HL-60/S4 (cell line): ENCODE measurements at regions not wholly inside any gene's neighbourhood (a gene's known extent, or its start where the extent isn't known, plus 50 kb on each side); places are given as distances from the start of the nearest gene placed in this dataset.
"Not testable (repeated sequence)": the region's sequence is repeated elsewhere in the genome, so short reads cannot be mapped to it uniquely, and the experiment has no call there.

Experiments used
- in situ Hi-C: fragments of 300-500 bp; cut with MboI; formaldehyde crosslinking; loops from 2 replicates; pipeline ENCODE4 v1.14.3; 2022; ENCODE audit warnings: low sequenced_read_pairs

DNA sequence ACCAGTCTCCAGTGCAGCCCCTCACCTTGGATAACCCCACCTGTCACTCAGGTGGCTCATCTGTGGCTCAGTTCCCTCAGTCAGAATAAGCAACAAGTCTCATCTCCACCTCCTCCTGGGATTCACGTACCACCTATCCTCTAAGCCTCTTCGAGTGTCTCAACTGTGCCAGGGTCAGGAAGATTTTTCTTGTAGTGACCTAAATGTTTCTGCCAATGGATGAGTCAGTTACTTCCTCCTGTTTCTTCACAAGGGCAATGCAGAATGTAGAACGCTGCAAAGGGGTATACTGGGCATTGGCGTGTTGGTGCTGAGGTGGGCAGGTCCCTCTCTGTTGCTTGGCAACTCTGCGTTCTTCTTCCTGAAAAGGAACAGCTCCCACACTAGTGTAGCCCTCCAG, 213.3 kb upstream of the CXCR4 start:
- in situ Hi-C loops = no loop called here

DNA sequence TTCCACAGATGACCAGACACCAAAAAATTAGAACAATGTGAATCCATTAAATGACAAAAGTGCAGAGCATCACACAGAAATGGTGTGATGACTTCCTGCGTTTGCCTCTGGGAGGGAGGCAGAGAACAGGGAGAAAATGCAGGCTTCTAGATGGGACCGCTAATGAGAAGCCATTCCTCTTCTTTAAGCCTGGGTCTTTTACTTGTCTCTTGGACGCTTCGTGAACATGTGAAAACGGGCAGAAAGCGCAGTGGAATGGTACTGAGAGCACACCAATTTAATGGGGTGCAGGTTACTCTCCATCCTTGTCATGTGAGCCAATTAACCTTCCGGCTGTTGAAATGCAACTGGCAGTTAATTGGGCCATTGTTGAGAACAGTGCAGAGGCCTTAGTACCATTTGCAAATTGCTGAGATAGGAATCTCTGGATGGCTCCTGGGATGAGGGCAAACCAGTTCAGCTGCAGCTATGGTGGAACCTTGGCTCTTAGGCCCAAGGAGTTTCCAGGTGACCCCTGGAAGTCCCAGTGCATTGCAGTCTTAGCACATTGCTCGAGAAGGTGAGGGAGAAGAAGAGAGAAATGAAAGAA, 210.4 kb upstream of the CXCR4 start:
- in situ Hi-C loops = no loop called here

DNA sequence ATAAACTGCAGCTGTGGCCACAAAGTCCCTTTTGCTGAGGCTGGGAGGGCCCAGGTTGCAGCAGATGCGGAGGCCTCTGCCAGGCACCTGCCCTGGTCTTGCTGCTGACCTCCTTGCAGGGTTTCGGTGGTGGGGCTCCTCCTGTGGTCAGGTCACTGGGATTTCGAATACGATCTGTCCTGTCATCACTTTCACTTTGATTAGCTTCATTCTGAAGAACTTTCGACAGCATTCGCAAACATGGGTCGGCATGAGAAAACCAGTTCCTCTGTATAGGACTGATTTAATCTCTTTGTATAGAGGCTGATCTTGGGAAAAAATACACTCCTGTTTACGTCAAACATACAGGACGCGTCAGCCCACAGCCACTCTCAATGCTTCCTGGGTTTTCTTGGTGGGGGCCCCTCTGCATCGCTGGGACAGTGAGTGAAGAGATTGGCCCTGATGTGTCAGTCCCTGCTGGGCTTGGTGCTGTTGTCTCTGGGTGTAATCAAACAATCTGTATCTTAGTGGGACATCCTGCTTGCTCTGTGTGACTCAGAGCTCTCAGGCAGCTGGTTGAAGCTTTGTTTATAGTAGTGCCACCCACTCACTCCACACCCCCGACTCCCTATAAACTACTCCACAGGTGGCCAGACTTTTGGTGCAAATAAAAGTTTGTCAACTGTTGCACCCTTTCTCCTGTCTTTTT, 209.4 kb upstream of the CXCR4 start:
- in situ Hi-C loops = no loop called here

DNA sequence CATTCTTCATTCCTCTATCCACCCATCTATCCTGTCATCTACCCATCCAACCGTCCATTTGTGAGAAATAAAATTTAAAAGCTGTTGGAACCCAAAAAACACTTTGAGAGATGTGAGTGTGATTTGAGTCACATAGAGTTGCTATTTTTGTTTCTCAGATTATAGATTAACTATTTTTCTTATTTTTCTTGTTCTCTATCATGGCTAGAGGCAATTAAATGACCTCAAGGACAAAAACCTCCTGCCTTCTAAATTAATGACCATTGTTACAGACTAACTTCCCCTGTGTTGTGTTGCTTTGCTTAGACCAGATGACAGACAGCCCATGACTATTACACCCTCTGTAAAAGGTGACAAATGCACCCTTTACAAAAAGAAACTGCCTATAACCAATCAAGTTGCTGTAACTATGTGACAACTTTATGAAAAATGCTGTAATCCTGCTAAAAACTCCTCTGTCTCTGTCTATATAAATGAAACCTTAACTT, 207.9 kb upstream of the CXCR4 start:
- in situ Hi-C loops = no loop called here

DNA sequence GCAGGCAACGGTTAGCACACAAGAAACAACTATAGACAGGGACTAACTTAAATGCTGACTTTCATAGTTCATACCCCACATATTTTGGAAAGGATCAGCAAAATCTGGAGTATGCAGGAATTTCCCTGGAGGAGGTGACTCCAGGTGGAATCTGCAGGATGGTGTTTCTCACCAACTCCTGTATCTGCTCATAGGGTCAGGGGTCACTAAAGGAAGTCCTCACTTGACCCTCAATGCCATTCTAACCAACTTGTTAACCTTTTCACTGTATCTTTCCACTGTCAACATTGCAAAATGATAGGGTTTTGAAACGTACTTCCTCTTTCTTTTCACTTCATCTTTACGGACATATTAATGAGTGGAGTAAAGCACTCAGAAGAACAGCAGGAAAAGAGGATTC, 207.0 kb upstream of the CXCR4 start:
- in situ Hi-C loops = no loop called here

DNA sequence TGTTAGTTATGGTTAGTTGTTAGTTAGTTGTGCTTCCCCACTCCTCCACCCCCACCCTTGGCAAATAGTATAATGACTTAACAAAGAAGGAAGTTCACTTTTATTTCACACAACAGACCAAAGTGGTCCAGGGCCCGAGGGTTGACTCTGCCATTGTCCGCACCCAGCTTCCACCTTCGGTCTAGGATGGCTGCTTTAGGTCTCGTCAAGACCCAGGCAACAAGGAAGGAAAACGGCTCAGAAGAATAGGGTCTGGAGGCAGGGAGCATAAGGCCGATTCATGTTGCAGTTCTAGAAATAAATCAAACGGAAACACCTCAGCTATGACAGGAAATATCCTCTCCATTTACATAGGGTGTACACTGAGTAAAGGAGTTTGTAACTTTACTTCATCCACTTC, 206.0 kb upstream of the CXCR4 start:
- in situ Hi-C loops = no loop called here

DNA sequence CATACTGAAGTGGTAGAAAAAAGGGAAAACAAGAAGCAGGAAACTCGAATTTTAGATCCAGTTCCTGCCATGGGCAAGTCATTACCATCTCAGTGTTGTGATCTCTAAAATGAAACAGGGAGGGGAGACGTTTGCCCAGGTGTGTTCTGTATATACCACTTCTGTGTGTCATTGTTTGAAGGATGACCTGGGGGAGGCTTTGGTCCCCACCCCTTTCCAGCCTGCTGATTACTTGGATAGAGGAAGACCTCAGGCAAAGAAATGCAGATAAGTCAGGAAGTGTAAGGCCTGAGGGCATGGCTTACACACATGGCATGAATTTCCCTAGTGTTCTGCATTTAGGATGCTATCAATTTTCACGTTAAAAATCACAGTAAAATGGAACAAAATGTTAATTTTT, 205.2 kb upstream of the CXCR4 start:
- in situ Hi-C loops = no loop called here

DNA sequence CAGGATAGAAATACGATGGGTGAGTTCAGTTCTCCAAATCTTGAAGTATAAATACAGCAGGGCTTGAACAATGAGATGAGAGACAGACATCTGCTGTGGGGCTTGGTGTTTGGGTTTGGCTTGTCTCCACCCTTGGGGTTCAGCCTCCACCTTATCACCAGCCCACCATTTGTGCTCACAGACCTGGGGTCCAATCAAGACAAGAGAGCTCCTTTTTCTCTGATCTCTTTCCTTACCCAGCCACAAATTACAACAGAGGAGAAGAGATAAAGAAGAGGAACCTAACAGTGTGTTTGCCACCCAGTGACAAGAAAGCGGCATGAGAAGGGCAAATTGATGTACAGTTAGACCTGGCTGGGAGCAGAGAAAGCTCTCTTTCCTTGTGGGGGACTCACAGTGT, 204.5 kb upstream of the CXCR4 start:
- in situ Hi-C loops = no loop called here

DNA sequence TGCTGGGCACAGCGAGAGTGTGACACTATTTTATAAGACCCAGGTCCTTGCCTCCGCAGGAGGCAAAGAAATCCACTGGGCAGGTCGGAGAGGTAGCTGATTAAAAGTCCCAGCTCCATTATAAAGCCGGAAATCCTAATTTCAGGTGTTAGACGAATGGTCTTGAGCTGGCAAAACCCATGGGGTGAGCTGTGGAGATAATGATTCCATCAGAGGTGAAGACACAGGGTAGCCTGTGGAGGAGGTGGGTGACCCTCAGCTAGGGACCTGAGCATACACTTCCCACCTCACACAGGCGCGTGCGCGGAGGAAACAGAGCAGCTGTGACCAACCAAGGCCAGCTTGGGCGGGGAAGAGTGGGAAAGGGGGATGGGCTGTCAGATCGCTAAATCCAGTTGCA, 201.7 kb upstream of the CXCR4 start:
- in situ Hi-C loops = no loop called here

DNA sequence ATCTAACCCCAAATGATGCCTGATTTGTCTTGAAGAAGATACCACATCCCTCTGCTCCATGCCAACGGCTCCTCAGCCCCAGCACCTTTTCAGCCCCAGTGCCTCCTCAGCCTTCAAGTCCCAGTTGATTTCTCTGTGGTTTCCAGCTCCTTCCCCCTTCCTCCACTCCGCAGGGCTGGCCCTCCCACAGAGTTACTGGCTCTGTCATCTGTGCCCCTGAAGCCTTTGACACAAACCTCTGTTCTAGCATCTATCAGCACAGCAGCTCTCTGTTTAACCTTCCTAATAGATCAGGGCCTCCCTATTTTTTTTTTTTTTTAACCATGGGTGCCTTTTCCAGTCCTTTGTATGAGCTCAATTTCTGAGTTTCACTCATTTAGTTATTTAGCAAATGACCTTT, 201.3 kb upstream of the CXCR4 start:
- in situ Hi-C loops = no loop called here

DNA sequence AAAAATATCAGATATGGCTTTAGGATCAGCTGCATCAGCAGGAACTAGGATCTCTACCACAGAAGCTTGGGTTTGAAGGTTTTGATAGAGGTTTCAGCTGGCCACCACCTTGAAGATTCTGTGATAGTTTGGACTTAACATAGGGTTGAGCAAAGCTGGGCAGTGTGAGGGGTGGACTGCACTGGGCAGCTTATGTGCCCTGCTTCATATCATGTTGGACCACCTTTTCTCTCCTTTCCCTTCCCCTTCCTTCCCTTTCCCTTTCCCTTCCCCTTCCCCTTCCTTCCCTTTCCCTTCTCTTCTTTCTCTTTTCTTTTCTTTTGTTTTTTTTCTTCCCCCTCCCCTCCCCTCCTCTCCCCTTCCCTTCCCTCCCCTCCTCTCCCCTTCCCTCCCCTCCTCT, 196.3 kb upstream of the CXCR4 start:
- in situ Hi-C loops = no loop called here

DNA sequence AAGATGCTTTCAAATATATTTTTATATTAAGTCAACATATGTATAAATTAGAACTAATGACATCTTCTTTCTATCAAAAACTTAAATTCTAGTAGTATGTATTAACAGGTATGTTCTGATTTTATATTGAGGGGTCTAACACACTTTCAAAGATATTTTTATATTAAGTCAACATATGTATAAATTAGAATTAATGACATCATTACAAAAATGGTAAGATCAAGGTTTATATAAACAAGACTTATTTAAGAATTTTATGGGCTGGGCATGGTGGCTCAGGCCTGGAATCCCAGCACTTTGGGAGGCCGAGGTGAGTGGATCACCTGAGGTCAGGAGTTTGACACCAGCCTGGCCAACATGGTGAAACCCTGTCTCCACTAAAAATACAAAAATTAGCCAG, 194.6 kb upstream of the CXCR4 start:
- in situ Hi-C loops = not testable (repeated sequence)

DNA sequence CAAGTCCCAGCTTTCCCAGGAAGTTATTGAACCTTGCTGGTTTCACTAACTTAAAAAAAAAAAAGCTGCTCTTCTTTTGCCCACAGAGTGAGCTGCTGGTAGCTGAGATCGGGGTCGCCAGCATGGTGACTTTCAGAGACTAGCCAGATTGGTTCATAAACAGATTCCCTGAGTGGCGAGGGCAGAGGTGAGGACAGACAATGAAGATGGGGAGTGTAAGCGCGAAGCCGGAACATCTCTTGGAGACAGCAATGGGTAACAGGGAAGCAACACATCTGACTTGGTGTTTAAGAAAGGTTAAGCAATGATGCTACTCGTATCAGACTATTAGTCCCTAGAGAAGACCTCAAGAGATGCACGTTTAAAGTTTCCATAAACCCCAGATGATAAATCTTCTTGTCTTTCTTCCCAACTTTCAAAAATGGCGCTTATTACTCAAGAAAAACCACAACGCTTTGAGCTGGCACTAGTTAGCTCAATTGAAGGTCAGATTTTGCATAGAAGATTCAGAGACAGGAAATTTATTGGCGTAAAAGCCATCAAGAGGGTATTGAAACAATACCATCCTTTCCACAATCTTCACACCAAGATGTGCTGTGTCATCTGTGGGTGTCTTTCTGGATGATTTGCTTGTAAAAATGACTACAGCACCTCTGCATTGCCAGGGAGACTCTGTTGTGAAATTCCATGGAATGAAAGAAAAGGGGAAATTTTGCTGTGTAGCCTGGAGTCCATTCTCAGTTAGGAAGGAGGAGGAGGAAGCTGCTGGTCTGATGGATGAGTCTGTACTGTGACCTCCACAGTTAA, 193.1 kb upstream of the CXCR4 start:
- in situ Hi-C loops = no loop called here

DNA sequence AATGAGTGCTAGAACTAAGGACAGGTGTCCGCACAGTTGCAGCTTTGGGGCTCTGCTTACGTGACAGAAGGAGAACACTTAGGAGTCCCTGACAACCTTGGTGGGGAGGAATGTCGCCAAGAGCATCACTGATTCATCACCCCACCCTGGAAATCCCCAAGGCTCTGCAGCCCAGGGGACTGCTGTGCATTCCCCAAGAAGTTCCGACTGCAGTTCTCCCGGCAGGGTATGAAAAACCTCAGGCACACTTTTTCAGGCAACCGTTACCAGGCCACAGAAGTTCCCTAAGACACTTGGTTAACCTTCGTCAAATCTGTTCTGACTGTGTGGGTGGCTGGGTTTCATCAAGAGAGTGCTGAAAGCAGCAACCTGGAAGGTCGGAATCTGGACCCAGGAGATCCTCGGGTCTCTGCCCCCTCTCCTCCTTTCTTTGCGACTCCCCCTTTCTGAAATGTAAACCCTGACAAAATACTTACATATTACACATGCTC, 192.1 kb upstream of the CXCR4 start:
- in situ Hi-C loops = no loop called here

DNA sequence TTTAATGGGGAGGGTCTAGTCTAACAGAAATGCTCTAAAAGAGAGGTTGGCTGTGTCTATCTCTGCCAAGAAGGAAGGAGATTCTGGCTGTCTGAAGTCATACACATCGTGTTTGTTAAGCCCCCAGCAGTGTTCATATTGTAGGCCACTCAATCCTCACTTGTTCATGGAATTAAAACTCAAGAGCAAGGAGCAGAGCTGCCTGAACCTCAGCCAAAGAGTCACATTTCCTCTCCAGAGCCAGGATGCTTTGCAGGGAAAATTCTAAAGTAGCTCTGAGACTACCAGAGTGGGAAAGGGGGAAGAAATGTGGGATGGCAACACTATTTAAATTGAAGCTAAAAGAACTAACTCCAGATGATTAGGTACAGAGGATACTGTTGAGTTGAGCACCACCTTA, 190.7 kb upstream of the CXCR4 start:
- in situ Hi-C loops = no loop called here

DNA sequence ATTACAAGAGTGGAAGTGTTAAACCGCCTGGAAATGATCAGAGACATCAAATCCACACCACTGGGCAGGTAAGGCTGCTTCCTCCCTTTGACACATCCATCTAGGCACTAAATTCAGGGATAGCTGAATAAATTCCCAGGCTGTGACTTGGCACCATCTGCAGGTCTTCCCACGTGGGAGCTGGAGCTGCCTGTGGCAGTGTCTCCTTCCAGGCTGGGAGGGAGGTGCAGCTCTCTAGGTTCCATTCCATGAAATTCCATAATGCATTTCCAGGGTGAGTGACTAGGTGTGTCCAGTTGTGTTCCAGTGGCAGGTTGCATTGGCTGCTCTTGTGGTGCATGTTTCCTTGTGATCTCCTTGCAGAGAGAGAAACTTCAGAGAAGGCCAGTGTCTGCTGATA, 188.9 kb upstream of the CXCR4 start:
- in situ Hi-C loops = no loop called here

DNA sequence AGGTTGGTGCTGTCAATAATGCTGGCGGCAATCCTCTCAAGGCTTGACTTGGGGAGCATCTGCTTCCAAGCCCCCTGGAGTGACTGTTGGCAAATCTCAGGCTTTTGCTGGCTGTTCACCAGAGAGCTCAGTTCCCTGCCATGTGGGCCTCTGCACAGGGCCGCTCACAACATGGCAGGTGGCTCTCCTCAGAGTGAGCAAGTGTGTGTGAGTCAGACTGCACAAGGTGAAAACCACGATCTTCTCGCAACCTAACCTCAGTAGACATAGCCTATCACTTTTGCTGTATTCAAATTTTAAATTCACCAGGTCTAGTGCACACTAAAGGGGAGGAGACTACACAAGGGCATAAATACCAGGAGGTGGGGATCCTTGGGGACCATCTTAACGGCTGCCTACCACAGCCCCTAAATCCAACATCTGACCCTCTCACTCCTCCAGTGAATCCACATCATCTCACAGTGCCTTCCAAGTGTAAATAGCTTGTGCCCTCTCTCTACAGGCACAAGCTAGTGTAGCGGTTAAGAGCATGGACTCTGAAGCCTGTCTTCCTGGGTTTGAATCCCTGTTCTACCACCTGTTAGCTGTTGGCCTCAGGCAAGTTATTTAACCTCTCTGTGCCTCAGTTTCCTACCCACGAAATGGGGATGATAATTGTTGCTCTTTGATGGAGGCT, 187.7 kb upstream of the CXCR4 start:
- in situ Hi-C loops = no loop called here

DNA sequence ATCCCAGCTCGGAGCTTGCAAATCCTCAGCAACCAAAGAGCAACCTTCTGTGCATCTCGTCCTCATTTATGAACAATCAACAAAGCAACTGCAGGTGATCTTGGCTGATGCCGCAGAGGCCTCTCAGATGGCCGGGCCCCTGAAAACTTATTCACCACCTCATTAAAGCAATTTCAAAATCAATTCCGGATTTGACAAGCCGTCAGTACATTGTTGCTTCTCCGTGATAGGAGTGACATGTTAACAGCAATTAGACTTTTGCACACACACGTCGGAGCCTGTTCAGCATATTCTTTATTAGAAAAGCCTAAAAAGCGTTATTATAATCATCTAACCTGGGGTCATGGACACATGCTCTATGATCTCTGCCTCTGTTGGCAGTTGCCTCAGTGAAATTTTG, 183.1 kb upstream of the CXCR4 start:
- in situ Hi-C loops = no loop called here

DNA sequence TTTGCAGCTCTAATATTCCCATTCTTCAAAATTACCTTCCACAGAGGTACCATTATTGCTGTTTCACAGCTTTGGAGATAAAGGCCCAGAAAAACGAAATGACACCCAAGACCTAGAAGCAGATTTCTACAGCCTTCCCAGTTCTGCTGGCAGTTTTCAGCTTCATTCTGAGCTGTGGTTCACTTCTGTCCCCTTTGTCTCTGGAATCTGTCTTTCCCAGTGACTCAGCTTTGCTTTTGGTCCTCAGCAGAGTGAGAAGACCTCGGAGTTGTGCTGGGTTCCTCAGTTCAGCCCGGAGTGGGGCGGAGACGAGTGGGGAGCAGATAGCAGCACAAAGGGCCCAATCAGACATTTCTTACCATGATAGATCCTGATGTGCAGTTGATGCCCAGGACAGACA, 180.7 kb upstream of the CXCR4 start:
- in situ Hi-C loops = no loop called here

DNA sequence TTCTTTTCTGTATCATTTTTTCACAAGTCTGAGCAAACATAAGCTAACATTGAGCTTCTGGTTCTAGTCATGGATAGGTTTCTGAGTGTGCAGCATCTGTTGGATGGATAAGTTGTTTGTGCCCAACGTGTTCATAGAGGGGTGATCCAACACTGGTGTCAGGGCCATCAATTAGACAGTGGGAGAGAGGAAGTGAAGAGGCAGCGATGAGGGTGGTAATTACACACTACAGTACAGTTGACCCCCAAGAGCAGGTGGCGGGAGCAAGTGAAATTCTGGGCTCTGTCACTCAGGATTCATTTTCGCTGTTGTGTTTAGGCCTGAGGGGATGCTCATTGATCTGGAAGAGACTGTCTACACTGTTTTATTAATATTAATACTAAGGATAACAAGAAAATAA, 180.0 kb upstream of the CXCR4 start:
- in situ Hi-C loops = no loop called here

DNA sequence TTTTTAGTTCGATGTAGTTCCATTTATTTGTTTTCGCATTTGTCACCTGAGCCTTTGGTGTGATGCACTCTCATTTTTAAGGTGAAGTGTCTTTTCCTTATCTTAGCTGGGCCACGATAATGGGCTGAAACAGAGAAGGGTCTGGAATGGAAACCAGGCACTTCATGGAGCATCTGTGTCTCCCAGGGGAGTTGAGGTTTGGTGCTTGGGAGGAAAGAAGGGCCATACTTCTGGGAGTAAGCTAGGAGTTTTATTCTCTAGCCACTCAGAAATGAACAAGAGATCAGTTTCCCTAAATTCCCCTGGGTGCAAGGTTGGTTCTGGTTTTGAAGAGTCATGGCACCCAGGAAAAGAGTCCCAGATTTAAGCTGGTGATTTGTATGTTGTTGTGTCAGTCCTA, 179.4 kb upstream of the CXCR4 start:
- in situ Hi-C loops = no loop called here
